ENCODE measurements at regions not wholly inside any gene's neighbourhood (a gene's known extent, or its start where the extent isn't known, plus 50 kb on each side); places are given as distances from the start of the nearest gene placed in this dataset.

DNA sequence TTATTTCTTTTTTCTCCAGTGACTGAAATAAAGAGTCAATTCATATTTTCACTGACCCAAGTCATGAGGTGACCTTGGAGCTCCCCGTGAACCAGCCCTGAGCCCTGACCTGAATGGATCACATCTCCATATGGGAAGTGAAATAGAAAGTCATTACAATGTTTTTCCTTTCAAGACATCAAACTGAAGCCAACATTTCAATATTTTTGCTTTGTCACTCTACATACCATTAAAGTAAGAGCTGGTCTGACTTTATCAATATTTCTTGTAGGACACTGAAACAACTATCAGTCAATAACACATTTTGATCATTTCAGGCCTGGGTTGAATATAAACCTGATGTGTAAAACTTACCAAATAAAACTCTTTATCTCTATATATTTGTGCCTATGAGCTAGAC is 249.8 kb upstream of the PHF14 start:
- no peak for TF ChIP-seq EZH2 (IDR thresholded peaks at IDR 0.05; ENCODE audit: low read depth)
- TF ChIP-seq, protein P1, sequence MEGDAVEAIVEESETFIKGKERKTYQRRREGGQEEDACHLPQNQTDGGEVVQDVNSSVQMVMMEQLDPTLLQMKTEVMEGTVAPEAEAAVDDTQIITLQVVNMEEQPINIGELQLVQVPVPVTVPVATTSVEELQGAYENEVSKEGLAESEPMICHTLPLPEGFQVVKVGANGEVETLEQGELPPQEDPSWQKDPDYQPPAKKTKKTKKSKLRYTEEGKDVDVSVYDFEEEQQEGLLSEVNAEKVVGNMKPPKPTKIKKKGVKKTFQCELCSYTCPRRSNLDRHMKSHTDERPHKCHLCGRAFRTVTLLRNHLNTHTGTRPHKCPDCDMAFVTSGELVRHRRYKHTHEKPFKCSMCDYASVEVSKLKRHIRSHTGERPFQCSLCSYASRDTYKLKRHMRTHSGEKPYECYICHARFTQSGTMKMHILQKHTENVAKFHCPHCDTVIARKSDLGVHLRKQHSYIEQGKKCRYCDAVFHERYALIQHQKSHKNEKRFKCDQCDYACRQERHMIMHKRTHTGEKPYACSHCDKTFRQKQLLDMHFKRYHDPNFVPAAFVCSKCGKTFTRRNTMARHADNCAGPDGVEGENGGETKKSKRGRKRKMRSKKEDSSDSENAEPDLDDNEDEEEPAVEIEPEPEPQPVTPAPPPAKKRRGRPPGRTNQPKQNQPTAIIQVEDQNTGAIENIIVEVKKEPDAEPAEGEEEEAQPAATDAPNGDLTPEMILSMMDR (conservative IDR thresholded peaks at IDR 0.05) = no peak
